ENCODE measurements at regions not wholly inside any gene's neighbourhood (a gene's known extent, or its start where the extent isn't known, plus 50 kb on each side); places are given as distances from the start of the nearest gene placed in this dataset.

GRCh38 chr1:229129301-229130027 lies 141.4 kb upstream of the RAB4A start:
- Histone ChIP-seq H3K27me3 (no peaks in the 10 kb centered on the region), H3K27ac (no peak overlapping the region), H3K4me3 (no peak overlapping the region), H3K4me1 (no peaks in the 10 kb centered on the region), H3K36me3 (no peaks in the 10 kb centered on the region), H3K9me3 (no peaks in the 10 kb centered on the region)
- TF ChIP-seq POLR2AphosphoS5 (IDR thresholded peaks at IDR 0.05) = no peak
- no peak for TF ChIP-seq POLR2A (IDR thresholded peaks at IDR 0.05)
- TF ChIP-seq CTCF (IDR thresholded peaks at IDR 0.05) = no peak
- no peak for DNase-seq (ENCODE audit: low spot score in 2 of 2)
- intact Hi-C loops (cut with DNase I; ENCODE audit: low total_unique reads) = no loop called here

DNA sequence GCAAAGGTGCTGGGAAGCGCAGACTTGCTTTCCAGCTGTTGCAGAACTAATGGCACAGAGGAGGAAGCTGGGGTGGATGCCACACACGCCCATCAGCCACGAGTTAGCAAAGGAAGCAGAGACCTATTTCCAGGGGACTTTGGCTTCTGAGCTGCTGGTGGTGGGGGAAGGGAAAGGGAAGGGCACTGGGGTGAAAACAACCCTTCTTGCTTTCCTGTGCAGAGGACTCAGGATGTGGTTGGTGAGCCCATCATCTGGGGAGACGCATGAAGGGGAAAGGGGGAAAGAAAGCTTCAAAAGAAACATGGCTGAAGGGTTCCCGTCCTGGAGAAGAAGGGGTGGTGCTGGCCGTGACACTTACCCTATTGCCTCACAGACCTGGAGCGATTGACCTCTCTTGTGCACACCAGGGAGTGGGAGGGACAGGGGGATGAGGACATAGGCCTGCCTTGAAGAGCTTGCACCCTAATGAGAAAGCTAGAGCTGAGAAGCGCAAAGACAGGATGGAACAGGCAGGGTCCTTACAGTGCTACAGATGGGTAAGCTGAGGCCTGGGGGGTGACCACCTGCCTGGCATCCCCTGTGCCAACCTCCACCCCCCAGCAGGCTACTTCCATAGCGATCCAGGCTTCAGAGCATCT lies 140.8 kb upstream of the RAB4A start:
- H3K36me3 ChIP-seq = no peaks in the 10 kb centered on the region
- no peak overlapping the region for H3K27ac ChIP-seq
- peaks cover 0 to 6% of the 10 kb centered on the region in 2 donors for H3K9me3 ChIP-seq
- intact Hi-C loops (cut with DNase I; ENCODE audit: low total_unique reads) = no loop called here
- TF ChIP-seq CTCF (IDR thresholded peaks at IDR 0.05) (no peak), POLR2A (IDR thresholded peaks at IDR 0.05) (no peak), POLR2AphosphoS5 (IDR thresholded peaks at IDR 0.05) (no peak)
- DNase-seq (ENCODE audit: low spot score in 2 of 2) = no peak
- H3K4me3 ChIP-seq = no peak overlapping the region
- no peaks in the 10 kb centered on the region for H3K27me3 ChIP-seq
- no peaks in the 10 kb centered on the region for H3K4me1 ChIP-seq

- TF ChIP-seq CTCF (IDR thresholded peaks at IDR 0.05) = no peak
- no peak for TF ChIP-seq POLR2A (IDR thresholded peaks at IDR 0.05)
- no peak for TF ChIP-seq POLR2AphosphoS5 (IDR thresholded peaks at IDR 0.05)
- DNase-seq (ENCODE audit: low spot score in 2 of 2) = no peak
- H3K9me3 ChIP-seq = peaks cover 0 to 6% of the 10 kb centered on the region in 2 donors
- peak overlapping the region; percentile 53 to 65 for H3K27ac ChIP-seq
- H3K27me3 ChIP-seq = no peaks in the 10 kb centered on the region
- H3K36me3 ChIP-seq = no peaks in the 10 kb centered on the region
- H3K4me3 ChIP-seq = no peak overlapping the region
- intact Hi-C loops (cut with DNase I; ENCODE audit: low total_unique reads) = no loop called here
- H3K4me1 ChIP-seq = no peaks in the 10 kb centered on the region
Measured at GRCh38 chr1:229131243-229132105, 139.4 kb upstream of the RAB4A start.

DNA sequence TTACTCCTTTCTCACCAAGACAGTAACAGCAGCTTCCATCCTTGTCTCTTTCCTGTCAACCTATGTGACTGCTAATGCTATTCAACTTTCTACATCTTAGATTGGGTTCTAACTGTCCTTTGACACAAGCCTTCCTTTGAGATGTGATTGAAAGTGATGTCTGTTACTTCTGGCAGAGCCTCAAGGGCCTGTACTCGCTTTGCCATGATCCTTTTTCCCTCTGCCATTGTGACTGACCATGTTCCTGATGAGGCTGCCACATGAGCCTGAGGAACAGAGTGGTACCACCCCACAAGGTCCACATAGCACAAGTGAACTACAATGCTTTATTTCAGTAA lies 138.8 kb upstream of the RAB4A start:
- Histone ChIP-seq H3K9me3 (peaks cover 0 to 6% of the 10 kb centered on the region in 2 donors), H3K27ac (peak overlapping the region; percentile 53 to 65), H3K27me3 (no peaks in the 10 kb centered on the region), H3K4me3 (no peak overlapping the region), H3K36me3 (no peaks in the 10 kb centered on the region), H3K4me1 (no peaks in the 10 kb centered on the region)
- no peak for DNase-seq (ENCODE audit: low spot score in 2 of 2)
- TF ChIP-seq POLR2A (IDR thresholded peaks at IDR 0.05) = no peak
- no peak for TF ChIP-seq CTCF (IDR thresholded peaks at IDR 0.05)
- TF ChIP-seq POLR2AphosphoS5 (IDR thresholded peaks at IDR 0.05) = no peak
- intact Hi-C loops (cut with DNase I; ENCODE audit: low total_unique reads) = no loop called here

DNA sequence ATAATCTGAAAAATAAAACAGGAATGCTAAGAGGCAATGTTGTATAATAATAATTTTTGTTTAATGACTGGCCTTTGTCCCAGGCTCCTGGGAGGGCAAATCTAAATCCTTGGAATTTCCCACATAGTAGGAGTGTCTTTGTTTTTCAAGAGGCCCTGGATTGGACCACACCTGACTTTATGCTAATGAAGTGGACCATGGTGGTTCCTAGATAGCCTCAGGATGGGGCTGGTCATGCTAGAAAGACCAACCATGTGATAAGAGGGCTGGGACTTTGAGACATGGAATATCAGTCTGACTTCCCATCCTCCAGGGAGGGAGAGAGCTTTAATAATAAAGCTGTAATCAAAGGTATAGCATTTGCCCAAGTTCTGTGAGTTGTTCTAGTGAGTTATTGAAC lies 138.2 kb upstream of the RAB4A start:
- Histone ChIP-seq H3K4me1 (no peaks in the 10 kb centered on the region), H3K4me3 (no peak overlapping the region), H3K9me3 (peaks cover 0 to 6% of the 10 kb centered on the region in 2 donors), H3K36me3 (no peaks in the 10 kb centered on the region), H3K27ac (peak overlapping the region; percentile 2 to 21), H3K27me3 (no peaks in the 10 kb centered on the region)
- DNase-seq (ENCODE audit: low spot score in 2 of 2) = no peak
- TF ChIP-seq CTCF (IDR thresholded peaks at IDR 0.05) (no peak), POLR2A (IDR thresholded peaks at IDR 0.05) (no peak), POLR2AphosphoS5 (IDR thresholded peaks at IDR 0.05) (no peak)
- intact Hi-C loops (cut with DNase I; ENCODE audit: low total_unique reads) = no loop called here

All from breast epithelium (tissue), 4 donors.